HG02623 (cell line): ENCODE measurements at regions not wholly inside any gene's neighbourhood (a gene's known extent, or its start where the extent isn't known, plus 50 kb on each side); places are given as distances from the start of the nearest gene placed in this dataset.
"Not testable (repeated sequence)": the region's sequence is repeated elsewhere in the genome, so short reads cannot be mapped to it uniquely, and the experiment has no call there.

Experiments used
- ATAC-seq: cut with Tn5 transposase; IDR thresholded peaks from one replicate; pipeline ENCODE4 v1.9.1; 2021; ENCODE audit warnings: moderate library complexity; ENCODE audit not compliant: unreplicated experiment

- ATAC-seq, result no peak
Observed at GRCh38 chr10:28137907-28138880, 139.3 kb upstream of the ODAD2 start.

- no peak for ATAC-seq
Observed at GRCh38 chr10:28135258-28135657, 136.4 kb upstream of the ODAD2 start.

GRCh38 chr10:28130267-28130666 lies 131.4 kb upstream of the ODAD2 start:
- no peak for ATAC-seq

GRCh38 chr10:28127881-28128280 lies 129.0 kb upstream of the ODAD2 start:
- no peak for ATAC-seq

GRCh38 chr10:28125701-28126100 lies 126.8 kb upstream of the ODAD2 start:
- no peak for ATAC-seq

- no peak for ATAC-seq
Observed at GRCh38 chr10:28120795-28121194, 121.9 kb upstream of the ODAD2 start.

- ATAC-seq, result no peak
Observed at GRCh38 chr10:28120043-28120749, 121.3 kb upstream of the ODAD2 start.

- ATAC-seq, result no peak
Observed at GRCh38 chr10:28118985-28119628, 120.2 kb upstream of the ODAD2 start.

- ATAC-seq, result no peak
Observed at GRCh38 chr10:28113202-28113601, 114.3 kb upstream of the ODAD2 start.

- no peak for ATAC-seq
Observed at GRCh38 chr10:28111712-28112111, 112.8 kb upstream of the ODAD2 start.

GRCh38 chr10:28105561-28105960 lies 106.7 kb upstream of the ODAD2 start:
- ATAC-seq, result no peak

- no peak for ATAC-seq
Observed at GRCh38 chr10:28097633-28098032, 98.8 kb upstream of the ODAD2 start.

- no peak for ATAC-seq
Observed at GRCh38 chr10:28095791-28096378, 97.0 kb upstream of the ODAD2 start.

- no peak for ATAC-seq
Observed at GRCh38 chr10:28094121-28094520, 95.2 kb upstream of the ODAD2 start.

- ATAC-seq, result no peak
Observed at GRCh38 chr10:28091913-28092312, 93.0 kb upstream of the ODAD2 start.

GRCh38 chr10:28090506-28090905 lies 91.6 kb upstream of the ODAD2 start:
- no peak for ATAC-seq

- no peak for ATAC-seq
Observed at GRCh38 chr10:28089467-28089866, 90.6 kb upstream of the ODAD2 start.

GRCh38 chr10:28087661-28088351 lies 88.9 kb upstream of the ODAD2 start:
- no peak for ATAC-seq

GRCh38 chr10:28085760-28086159 lies 86.9 kb upstream of the ODAD2 start:
- not testable (repeated sequence) for ATAC-seq

GRCh38 chr10:28082885-28083284 lies 84.0 kb upstream of the ODAD2 start:
- ATAC-seq, result no peak

GRCh38 chr10:28082316-28082715 lies 83.4 kb upstream of the ODAD2 start:
- ATAC-seq, result no peak
